Stimulated activated naive B cell treated with anti-CD40 and anti-IgM and Interleukin-4, amounts not matched to agents 10 μg/mL and 1 μg/mL and 100 μg/mL, for 72 hours (primary cell): ENCODE measurements at regions not wholly inside any gene's neighbourhood (a gene's known extent, or its start where the extent isn't known, plus 50 kb on each side); places are given as distances from the start of the nearest gene placed in this dataset.
"Not testable (repeated sequence)": the region's sequence is repeated elsewhere in the genome, so short reads cannot be mapped to it uniquely, and the experiment has no call there.

Experiments
- ATAC-seq, 2 donors: fragments of 150-1000 bp; cut with Tn5 transposase; replicated peaks; 2 replicates each; pipeline ENCODE4 v1.10.0; 2021; ENCODE audit warnings: moderate library complexity in 1 of 2
- DNase-seq: peaks from one replicate; pipeline ENCODE4 v3.0.0; 2021
- H3K27ac Mint-ChIP-seq: one replicate; pipeline ENCODE4 v1.8.0; 2022; ENCODE audit warnings: mild to moderate bottlenecking, mixed read lengths
- H3K27me3 Mint-ChIP-seq, 2 donors: one replicate each; pipeline ENCODE4 v1.8.0; 2022; ENCODE audit warnings: mixed read lengths in 2 of 2
- H3K36me3 Mint-ChIP-seq, 2 donors: one replicate each; pipeline ENCODE4 v1.8.0; 2022; ENCODE audit warnings: mixed read lengths in 2 of 2, mild to moderate bottlenecking in 1 of 2
- H3K4me1 Mint-ChIP-seq, 2 donors: one replicate each; pipeline ENCODE4 v1.8.0; 2022; ENCODE audit warnings: mixed read lengths in 2 of 2, mild to moderate bottlenecking in 1 of 2
- H3K4me3 Mint-ChIP-seq, 2 donors: one replicate each; pipeline ENCODE4 v1.8.0; 2022; ENCODE audit warnings: mild to moderate bottlenecking in 2 of 2, mixed read lengths in 2 of 2, moderate library complexity in 1 of 2
- H3K9me3 Mint-ChIP-seq, 2 donors: one replicate each; pipeline ENCODE4 v1.8.0; 2022; ENCODE audit warnings: mixed read lengths in 2 of 2, mild to moderate bottlenecking in 1 of 2

DNA sequence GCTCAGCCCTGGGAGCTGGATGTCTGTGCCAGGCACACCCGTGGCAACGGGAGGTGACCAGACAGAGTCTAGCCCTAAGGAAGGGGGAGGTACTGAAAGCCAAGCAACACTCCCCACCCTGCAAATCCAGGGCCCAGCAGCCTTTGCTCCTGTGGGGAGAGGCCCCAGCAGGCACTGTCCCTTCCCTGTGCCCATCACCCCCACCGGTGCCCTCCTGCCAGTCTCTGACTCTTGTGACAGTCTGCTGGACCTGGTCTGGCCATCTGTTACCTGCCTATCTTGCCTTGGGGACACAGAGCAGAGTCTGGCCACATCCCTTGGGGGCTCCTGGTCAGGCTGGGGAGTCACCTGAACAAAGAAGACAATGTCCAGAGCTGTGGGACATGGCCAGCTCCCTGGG lies 520.2 kb downstream of the TP53TG3F start:
- H3K4me1 Mint-ChIP-seq, ATAC-seq, DNase-seq, H3K27ac Mint-ChIP-seq, H3K4me3 Mint-ChIP-seq, H3K9me3 Mint-ChIP-seq, H3K36me3 Mint-ChIP-seq, H3K27me3 Mint-ChIP-seq: not testable (repeated sequence)

DNA sequence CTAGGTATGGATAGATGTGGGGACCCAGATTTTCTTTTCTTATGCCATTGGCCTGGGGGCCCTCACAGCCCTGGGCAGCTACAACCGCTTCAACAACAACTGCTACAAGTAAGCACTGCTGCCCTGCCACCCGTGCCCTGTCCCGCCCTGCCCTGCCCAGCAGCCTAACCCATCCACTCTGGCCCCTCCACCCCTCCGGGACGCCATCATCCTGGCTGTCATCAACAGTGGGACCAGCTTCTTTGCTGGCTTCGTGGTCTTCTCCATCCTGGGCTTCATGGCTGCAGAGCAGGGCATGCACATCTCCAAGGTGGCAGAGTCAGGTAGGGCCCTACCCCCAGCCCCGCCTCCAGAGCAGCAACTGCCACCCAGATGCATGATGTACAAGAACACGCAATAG lies 521.3 kb downstream of the TP53TG3F start:
- H3K4me1 Mint-ChIP-seq, H3K9me3 Mint-ChIP-seq, H3K36me3 Mint-ChIP-seq, H3K27ac Mint-ChIP-seq, ATAC-seq, H3K27me3 Mint-ChIP-seq, DNase-seq, H3K4me3 Mint-ChIP-seq: not testable (repeated sequence)

DNA sequence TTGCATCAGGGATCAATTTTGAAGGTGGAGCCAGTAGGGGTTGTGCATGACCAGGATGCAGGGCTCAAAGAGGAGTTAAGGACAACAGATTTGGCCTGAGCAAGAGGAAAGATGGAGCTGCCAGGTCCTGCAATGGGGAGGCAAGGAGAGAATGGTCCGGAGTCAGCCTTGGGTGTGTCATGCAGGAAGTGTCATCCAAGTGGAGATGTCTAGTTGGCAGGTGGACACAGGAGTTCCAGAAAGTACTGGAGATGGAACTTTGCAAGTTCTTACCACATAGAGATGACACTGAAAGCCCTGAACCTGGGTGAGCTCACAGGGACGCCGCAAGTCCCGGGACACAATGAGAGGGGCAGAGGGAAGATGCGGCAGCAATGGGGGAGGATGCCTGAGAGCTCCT lies 525.0 kb downstream of the TP53TG3F start:
- not testable (repeated sequence) for ATAC-seq, H3K4me1 Mint-ChIP-seq, H3K36me3 Mint-ChIP-seq, H3K27me3 Mint-ChIP-seq, H3K4me3 Mint-ChIP-seq, DNase-seq, H3K9me3 Mint-ChIP-seq, H3K27ac Mint-ChIP-seq

DNA sequence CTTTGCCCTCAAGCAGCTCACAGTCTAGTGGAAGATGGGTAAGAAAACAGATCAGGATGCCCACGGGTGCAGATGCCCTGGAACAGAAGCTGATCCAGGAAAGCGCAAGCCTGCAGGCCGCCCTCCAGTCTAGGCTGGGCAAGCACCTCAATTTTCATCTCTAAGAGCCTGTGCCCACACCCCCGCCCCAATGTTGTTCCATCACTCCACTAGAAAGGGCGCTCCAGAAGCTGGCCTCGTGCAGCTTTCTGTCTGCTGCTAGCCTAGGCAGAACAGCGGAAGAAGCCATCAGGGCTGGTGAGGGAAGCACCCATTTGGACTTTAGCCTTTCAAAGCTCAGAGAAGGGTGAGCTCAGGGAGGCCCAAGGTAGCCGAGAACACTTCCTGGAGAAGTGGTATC lies 527.1 kb downstream of the TP53TG3F start:
- ATAC-seq, H3K4me1 Mint-ChIP-seq, H3K27ac Mint-ChIP-seq, H3K27me3 Mint-ChIP-seq, H3K9me3 Mint-ChIP-seq, H3K4me3 Mint-ChIP-seq, DNase-seq, H3K36me3 Mint-ChIP-seq: not testable (repeated sequence)

DNA sequence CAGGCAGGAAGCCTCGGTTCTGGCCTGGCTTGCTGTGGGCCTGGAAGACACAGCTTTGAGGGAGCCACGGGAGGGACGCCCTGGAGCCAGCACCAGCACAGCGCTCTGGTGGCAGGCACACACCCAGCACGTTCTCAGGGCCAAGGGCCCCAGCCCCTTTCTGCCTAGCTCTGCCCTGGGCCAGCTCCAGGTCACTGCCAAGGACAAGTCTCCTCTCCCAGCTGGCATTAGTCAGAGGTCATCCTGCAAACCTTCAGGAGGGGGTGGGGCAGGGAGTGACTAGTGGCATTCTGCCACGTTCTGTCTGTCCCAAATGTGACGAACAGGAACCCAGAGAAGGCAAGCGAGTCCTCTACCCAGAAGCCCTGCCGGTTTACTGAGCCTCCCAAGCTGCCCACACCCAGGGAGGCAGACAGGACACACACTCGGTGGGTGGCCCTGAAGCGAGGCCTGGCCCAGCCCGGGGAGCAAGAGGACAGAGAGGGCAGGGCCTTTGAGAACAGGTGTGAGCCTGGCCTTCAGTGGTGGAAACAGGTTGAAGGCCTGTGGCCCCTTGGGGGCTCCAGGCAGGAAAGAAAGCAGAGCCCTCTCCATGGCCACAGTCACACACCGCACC lies 528.0 kb downstream of the TP53TG3F start:
- H3K27ac Mint-ChIP-seq, H3K27me3 Mint-ChIP-seq, DNase-seq, H3K4me3 Mint-ChIP-seq, H3K9me3 Mint-ChIP-seq, H3K4me1 Mint-ChIP-seq, ATAC-seq, H3K36me3 Mint-ChIP-seq: not testable (repeated sequence)

DNA sequence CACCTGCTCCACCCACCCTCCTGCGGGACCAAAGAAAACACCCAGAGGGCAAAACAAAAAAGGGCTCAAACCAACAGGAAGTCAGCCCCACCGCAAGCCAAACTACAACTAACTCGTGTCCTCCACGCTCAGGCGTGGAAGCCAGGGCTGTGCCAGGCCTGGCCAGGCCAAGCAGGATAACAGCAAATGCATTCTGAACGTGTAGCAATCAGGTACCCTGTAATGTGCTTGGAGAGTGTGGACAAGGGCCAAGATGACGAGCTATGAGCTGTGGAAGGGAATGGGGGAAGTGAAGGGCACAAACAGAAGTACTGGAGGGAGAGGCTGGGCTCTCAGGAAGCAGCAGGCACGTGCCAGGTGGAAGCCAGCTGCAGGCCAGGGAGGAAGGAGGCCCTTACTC lies 528.6 kb downstream of the TP53TG3F start:
- H3K27me3 Mint-ChIP-seq, H3K27ac Mint-ChIP-seq, H3K4me3 Mint-ChIP-seq, H3K36me3 Mint-ChIP-seq, H3K9me3 Mint-ChIP-seq, ATAC-seq, DNase-seq, H3K4me1 Mint-ChIP-seq: not testable (repeated sequence)

DNA sequence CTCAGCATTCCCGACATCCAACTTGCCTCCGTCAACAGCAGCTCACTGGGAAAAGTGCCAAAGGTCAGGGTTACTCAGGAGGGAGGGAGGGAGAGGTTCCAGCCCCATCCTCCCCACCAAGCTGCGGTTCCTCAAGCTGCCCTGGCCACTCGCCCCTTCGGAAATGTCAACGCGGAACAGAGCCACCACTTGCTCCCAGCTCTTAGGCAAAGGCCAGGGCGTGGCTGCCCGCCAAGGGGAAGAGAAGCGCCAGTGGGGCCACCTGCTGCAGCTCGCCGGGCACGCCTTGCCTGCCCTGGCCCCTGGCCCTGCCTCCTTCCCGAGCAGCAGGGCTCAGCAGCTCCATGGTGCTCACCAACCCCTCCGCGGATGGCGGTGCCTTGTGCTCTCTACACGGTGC lies 531.1 kb downstream of the TP53TG3F start:
- not testable (repeated sequence) for ATAC-seq, H3K27me3 Mint-ChIP-seq, H3K4me1 Mint-ChIP-seq, H3K9me3 Mint-ChIP-seq, H3K36me3 Mint-ChIP-seq, DNase-seq, H3K27ac Mint-ChIP-seq, H3K4me3 Mint-ChIP-seq

DNA sequence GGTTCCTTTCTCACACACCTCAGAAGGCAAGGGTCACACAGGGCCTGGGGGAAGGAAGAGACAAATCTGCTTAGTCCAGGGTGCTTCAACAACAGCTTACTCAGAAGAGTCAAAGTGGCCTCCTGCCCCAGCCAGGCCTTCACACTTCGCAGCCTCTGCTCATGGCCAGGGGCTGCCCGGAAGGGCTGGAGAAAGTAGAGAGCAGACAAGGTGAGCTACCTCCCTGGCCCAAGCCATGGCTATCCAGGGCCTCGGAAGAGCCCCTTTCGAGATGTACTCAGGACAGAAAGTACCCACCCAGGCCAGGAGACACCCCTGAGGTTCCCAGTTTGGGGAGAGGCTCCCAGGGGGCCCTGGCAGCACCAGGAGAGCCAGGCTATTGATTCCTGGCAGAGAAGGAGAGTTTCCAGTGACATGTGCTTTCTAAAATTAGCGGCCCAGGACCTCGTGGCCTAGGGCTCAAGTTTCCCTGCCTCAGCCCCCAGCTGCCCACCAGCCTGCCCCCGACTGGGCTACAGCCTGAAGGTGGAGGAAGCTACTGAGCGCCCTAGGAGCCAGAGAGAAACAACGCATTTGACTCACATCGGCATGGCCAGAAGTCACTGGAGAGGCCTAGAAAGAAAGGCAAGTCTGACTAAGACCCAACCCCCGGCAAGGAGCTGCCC lies 533.2 kb downstream of the TP53TG3F start:
- not testable (repeated sequence) for ATAC-seq, H3K4me3 Mint-ChIP-seq, H3K9me3 Mint-ChIP-seq, H3K27ac Mint-ChIP-seq, H3K4me1 Mint-ChIP-seq, DNase-seq, H3K36me3 Mint-ChIP-seq, H3K27me3 Mint-ChIP-seq

DNA sequence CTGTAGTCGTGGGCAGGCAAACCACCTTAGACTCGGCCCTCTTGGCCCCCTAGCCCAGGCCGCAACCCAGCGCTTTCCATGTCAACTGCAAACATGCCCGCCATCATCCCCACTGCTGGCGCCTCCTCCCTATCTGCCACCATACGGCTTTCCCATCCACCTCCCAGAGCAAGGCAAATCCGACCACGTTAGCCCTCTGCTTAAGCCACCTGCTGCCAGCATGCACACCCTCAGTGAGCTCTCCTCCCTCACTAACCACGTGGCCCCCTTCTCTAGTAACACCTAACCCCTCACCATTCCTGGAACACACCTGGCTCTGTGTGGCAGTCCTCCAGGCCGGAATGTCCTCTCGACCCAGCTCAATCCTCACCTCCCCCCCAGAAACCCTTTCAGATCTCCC lies 534.8 kb downstream of the TP53TG3F start:
- DNase-seq, ATAC-seq: not testable (repeated sequence)

DNA sequence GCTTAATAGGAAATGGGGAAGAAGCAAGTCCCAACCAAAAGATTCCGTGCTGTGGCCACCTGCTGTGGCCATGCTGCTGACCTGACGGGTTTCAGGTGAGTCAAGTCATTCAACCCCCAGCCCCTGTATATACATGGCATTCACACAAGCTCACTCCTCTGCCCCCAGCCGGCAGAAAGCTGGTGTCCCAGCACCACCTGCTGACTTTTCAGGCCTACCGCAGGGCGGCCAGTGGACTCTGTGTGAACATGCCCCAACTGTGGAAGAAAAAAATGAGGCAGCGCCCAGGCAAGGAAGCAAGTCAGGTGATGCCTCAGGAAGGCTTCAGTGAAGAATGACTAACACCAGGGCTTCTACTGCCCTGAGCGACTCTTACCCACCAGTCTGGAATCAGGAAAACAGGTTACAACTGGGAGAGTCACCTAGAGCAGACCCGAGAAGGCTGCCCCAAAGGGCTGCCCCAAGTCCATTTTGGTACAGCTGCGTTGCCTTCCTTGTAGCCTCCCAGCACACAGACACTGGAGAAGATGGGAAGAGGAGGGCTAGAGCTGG lies 536.5 kb downstream of the TP53TG3F start:
- H3K4me1 Mint-ChIP-seq, H3K36me3 Mint-ChIP-seq, H3K4me3 Mint-ChIP-seq, H3K9me3 Mint-ChIP-seq, DNase-seq, H3K27me3 Mint-ChIP-seq, H3K27ac Mint-ChIP-seq, ATAC-seq: not testable (repeated sequence)

More for the DNA sequence above, 534.8 kb downstream of the TP53TG3F start:
- H3K4me1 Mint-ChIP-seq, H3K4me3 Mint-ChIP-seq, H3K27me3 Mint-ChIP-seq, H3K36me3 Mint-ChIP-seq, H3K9me3 Mint-ChIP-seq, H3K27ac Mint-ChIP-seq: not testable (repeated sequence)

DNA sequence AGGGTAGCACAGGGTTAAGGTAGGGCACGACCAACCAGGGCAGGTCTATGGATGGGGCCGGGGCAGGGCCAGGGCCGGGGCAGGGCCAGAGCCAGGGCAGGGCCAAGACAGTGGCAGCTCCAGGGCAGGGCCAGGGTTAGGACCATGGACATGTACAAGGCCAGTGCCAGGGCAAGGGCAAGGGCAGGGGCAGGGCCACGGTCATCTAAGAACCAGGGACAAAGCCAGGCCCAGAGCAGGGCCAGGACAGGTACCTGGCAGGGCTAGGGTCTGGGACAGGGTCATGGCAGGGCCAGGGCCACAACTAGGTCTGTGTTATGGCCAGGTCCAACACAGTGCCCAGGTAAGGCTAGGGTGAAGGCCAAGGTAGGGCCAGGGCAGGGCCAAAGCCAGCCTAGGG lies 541.8 kb downstream of the TP53TG3F start:
- not testable (repeated sequence) for DNase-seq, H3K27me3 Mint-ChIP-seq, H3K4me1 Mint-ChIP-seq, H3K36me3 Mint-ChIP-seq, ATAC-seq, H3K4me3 Mint-ChIP-seq, H3K27ac Mint-ChIP-seq, H3K9me3 Mint-ChIP-seq

DNA sequence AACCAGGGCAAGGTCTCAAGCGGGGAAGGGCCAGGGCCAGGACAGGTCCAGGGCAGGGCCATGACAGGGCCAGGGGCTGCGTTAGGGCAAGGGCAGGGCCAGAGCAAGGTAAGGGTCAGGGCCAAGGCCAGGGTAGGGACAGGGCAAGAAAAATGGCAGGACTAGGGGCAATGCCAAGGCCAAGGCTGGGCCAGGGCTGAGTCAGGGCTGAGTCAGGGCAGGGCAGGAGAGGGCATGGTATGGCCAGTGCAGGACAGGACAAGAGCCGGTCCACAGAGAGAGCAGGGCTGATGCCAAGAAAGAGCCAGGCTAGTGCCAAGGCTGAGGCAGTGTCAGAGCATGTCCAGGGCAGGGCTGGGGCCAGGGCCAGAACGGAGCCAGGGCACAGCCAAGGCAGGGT lies 542.5 kb downstream of the TP53TG3F start:
- not testable (repeated sequence) for DNase-seq, H3K36me3 Mint-ChIP-seq, H3K27ac Mint-ChIP-seq, H3K4me1 Mint-ChIP-seq, H3K9me3 Mint-ChIP-seq, H3K27me3 Mint-ChIP-seq, ATAC-seq, H3K4me3 Mint-ChIP-seq

DNA sequence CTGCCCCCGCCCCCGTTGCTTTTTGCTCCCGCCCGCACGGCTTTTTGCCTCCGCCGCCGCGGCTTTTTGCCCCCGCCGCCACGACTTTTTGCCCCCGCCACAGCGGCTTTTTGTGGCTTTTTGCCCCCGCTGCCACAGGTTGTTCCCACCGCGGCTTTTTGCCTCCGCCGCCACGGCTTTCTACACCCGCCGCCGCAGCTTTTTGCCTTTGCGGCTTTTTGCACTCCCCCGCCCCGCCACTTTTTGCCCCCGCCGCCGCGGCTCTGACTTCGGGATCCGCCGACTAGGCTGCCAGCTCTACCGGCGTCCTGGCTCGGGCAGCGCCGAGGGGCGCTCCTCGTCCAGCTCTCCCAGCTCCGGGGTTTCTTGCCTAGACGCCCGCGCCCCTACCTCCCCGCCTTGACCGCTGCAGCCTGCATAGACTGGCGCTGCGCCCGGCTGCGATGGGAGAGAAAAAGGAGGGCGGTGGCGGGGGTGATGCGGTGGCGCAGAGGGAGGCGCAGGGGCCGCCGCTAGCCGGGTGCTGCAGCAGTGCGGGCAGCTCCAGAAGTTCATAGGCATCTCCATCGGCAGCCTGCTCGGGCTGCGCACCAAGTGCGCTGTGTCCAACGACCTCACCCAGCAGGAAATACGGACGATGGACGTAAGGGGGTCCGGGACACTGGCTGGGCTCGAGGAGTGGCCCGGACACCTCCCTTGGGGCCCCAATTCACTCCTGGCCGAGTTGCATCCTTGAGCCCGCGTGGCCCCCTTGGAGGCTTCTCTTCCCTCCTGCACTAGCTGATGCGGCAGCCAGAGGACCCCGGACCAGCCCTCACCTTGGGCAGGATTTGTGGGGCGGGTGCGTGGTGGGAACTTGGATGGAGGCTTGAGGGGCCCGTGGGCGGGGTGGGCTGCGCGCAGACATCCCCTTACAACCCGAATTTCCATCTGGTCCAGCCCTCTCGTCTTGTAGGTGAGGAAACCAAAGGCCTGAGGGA lies 555.7 kb downstream of the TP53TG3F start:
- H3K4me3 Mint-ChIP-seq, H3K9me3 Mint-ChIP-seq, DNase-seq, ATAC-seq, H3K36me3 Mint-ChIP-seq, H3K4me1 Mint-ChIP-seq, H3K27ac Mint-ChIP-seq, H3K27me3 Mint-ChIP-seq: not testable (repeated sequence)

DNA sequence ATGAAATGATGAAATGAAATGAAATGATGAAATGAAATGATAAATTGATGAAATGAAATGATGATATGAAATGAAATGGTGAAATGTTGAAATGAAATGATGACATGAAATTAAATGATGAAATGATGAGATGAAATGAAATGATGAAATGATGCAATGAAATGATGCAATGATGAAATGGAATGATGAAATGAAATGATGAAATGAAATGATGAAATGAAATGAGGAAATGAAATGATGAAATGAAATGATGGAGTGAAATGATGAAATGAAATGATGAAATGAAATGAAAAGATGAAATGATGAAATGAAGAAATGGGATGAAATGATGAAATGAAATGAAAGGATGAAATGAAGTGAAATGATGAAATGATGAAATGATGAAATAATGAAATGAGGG lies 558.9 kb downstream of the TP53TG3F start:
- not testable (repeated sequence) for H3K4me1 Mint-ChIP-seq, ATAC-seq, H3K27ac Mint-ChIP-seq, H3K36me3 Mint-ChIP-seq, H3K4me3 Mint-ChIP-seq, H3K27me3 Mint-ChIP-seq, DNase-seq
- H3K9me3 Mint-ChIP-seq: peaks cover 12 to 31% of the 10 kb centered on the region in 2 donors
